ENCODE measurements at regions not wholly inside any gene's neighbourhood (a gene's known extent, or its start where the extent isn't known, plus 50 kb on each side); places are given as distances from the start of the nearest gene placed in this dataset.

DNA sequence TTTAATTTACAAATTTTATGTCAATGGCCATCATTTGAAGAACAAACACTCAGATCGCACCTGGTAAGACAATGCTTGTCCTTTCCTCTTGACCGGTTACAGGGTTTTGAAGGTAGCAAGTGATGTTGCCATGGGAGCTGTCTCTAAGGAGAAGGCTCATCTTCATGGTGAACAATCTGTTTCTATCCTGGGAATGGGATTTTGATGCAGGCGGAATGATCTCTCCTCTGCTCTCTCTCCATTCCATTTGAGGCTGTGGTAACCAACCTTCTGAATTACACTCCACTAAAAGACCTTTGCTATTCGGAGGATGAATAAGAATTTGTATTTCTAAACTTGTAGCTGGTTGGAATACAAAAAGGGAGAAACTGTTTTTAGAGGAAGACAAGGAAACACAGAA lies 57.9 kb upstream of the SLC5A9 start:
- DNase-seq, result no peak

DNA sequence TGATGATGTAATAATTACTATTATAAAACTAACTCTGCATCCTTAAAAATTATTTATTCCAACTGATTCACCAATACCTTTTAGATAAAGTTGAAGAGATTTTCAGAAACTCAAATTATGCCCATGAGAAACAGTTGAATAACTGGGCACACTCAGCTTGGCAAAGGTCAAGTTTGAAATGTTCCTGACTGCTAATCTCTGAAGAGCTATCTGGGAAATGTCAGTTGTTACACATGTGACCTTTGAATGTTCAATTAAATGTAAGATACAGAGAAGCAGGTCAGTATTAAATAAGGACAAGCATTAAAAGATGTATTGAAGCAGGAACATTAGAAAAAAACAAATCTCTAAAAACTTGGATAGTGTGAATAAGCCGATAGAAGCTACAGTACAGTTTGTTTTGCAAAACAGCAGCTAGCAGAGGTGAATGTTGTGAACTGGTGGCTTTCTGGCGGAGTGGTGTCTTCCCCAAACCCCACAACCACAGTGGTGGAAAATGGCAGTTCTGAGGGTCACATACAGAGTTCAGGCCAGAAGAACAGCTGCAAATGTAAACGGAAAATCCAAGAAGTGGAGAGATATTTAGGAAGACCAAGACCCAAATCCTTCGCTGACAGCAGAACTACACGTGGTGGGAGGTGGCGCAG lies 61.9 kb upstream of the SLC5A9 start:
- DNase-seq, result no peak

DNA sequence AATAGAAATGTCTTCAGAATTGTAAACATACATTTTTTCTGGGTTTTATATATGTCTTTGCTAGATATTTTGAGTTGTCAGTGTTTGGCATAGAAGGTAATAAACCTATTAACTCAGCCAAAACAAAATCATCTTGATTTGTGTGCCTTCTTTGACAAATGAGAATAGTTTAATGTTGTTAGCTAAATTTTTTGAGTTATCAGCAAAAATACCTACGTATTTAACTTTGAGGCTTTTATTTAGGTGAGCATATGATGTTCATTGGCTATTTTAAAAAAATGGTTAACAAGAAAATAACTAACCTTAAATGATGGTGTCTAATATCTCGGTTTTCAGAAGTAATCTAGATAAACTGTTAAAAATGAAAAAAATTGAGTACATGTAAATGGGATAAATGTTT lies 83.2 kb upstream of the SLC5A9 start:
- DNase-seq, result no peak

DNA sequence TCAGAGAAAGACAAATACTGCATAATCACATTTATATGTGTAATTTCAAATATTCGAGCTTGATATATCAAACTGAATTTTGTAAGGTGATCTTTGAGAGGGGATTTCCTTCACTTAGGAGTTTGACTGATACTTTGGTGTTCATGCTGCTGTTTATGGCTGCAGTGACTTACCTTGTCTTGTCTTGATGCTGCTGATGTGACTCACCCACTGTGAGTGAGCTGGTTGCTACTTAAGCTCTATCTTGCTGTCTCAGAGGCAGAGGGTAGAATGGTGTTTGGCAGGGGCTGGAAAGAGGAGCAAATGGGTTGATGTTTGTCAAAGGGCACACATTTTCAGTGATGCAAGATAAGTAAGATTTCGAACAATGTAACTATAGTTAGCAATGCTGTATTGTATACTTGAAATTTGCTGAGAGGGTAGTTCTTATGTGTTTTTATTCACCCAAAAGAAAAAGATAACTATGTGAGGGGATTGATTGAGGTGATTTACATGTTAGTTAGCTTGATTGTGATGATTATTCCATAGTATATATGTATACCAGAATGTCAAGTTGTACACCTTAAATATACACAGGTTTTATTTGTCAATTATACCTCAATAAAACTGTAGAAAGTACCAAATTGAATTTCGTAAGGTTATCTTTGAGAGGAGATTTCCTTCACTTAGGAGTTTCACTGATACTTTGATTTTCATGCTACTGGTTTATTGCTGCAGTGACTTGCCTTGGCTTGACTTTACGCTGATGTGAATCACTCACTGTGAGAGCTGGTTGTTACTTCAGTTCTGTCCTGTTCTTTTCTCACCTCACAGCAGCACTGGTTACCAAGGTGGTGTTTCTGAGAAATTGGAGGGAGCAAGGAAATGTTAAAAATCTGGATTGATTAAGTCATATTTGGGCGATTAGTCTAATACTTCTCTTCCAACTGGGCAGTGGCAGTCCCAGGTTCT lies 94.5 kb upstream of the SLC5A9 start:
- DNase-seq, result no peak

DNA sequence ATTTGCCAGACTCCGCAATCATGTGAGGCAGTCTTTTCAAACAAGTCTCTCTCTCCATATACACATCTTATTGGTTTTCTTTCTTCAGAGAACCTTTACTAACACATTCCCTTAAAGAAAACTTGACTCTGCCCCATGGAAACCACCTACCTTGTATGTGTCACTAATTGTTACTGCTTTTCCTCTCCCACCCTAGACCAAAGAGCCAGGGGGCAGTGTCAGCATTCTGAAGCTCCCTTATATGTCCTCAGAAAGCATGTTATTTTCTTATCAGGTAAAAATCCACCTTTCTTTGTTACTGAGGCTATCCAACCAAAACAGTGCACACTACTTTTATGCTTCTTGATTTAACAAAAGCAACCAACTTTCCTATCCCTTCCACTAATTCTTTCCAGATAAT lies 98.9 kb upstream of the SLC5A9 start:
- DNase-seq, result no peak

DNA sequence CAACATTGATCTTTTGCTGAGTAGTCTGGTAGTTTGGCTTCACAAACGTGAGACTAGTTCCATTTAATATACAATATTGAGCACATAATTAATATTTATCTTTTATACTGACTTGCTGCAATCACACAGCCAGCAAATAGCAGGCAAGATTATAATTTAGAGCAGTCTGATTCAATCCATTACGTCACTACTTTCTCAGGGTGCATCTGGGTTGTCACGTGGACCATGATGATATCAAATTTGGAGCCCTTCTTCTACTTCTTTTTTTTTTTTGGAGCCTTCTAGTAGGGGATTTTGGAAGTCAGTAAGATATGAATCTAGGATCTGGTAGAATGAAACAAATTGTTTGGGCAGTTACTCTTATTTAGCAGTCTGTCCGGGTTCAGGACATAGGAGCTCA lies 100.6 kb upstream of the SLC5A9 start:
- DNase-seq, result no peak

DNA sequence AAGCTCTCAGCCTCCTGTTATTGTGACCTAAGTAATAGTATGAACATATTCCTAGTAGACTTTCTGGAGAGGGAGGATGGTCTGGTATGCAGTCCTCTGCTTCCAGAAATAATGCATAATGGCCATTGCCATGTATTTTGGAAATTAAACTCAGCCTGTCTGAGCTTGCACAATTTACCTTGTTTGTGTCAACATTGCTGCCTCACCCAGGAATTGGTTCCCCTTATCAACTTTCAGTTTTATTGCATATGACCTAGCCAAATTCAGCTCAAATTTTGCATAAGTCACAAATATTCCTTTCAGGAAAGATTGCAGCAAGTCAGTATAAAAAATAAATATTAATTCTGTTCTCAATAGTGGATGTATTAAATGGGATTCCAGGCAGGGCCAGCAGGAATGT lies 101.9 kb upstream of the SLC5A9 start:
- DNase-seq, result no peak

DNA sequence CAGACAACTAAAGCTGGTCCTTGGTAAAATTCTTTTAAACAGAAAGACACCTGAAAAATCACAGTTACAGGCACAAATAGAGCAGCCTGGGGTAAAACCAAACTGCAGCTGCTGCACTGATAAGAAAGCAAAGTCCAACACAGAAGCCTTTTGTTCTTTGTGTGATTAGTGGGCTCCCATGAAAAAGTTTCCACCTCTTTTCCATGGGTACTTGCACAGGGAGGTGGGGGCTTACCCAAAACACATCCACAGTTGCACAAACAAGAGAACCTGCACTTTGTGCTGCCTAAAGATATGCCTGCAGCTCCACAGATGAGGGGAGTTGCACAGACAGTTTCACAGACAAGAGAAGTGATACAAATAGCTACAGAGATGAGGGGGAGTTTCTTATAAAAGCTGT lies 106.7 kb upstream of the SLC5A9 start:
- DNase-seq, result no peak

DNA sequence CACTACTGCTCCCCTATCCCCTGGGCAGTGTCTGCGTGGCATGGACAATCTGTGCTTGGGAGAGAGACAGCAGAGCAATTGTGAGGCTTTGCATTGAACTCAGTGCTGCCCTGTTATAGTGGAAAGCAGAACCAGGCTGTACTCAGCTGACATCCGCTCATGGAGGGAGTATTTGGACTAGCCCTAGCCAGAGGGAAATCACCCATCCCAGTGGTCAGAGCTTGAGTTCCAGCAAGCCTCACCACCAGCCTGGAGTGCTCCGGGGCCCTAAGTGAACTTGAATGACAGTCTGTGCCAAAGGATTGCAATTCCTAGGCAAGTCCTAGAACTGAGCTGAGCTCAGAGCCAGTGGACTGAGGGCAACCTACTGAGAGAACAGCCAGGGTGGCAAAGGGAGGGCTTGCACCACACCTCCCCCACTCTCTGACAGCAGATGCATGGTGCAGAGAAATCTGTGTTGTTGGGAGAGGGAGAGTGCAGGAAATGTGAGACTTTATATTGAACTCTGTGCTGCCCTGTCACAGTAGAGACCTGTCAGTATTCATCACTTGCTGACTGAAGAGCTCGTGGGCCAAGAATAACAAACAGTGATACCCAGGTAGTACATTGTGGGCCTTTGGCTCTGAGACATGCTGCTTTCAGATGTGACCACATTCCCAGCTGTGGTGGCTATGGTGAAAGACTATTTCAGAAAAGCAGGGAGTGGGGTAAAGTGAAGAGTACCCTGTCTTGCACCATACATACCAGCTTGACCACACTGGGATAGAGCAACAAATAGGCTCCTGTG lies 107.7 kb upstream of the SLC5A9 start:
- DNase-seq, result no peak

DNA sequence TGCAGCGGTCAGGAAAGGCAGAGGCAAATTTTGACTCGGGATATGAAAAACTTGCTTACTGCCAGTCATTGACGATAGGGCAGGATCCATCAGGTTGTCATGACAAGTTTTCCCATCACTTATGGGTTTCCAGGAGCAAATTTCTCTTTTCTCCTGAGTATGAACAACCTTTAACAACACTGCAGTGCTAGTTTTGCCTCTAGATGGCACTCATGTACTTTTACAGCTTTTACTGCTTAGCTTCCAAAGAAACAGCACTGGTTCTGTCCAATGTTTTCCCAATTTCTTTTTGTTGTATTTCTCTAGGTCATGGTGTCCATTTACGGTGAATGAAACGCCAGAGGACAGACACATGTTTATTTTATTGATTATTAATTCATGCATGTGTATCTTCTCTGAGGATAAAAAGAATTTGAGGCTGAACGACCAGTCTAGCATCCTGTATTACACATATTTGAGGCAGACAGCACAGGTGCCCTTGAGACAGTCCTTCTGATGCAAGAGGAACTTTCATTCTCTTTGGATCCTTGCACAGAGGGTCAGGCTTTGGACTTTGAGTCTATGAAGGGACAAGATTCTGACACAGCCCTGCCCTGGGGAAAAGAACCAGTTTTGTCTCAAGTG lies 112.3 kb upstream of the TRABD2B start:
- peak; percentile 7 for DNase-seq

DNA sequence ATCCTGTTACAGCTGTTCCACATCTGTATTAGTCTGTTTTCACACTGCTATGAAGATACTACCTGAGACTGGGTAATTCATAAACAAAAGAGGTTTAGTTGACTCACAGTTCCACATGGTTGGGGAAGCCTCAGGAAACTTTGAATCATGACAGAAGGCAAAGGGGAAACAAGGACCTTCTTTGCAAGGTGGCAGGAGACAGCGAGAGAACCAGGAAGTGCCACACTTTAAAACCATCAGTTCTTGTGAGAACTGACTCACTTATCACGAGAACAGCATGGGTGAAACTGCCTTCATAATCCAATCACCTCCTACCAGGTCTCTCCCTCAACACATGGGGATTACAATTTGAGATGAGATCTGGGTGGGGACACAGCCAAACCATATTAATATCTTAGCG lies 110.3 kb upstream of the TRABD2B start:
- DNase-seq, result no peak

DNA sequence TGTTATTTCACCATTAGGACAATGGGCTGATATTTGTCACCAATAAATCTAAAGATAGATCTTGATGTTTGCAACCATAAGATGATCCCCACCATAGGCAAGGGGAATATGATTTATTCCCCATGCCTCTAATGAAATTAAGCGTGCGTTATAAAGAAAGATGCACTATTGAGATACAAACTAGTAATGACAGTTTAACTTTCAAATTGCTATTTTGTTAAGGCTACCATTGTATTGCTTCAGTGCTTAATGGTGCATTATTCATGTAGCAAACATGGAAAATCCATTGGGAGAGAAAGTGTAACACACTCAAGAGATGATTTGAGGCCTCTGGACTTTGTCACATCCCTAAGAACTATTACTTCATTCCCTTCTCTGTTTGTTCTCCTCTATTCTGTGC lies 108.9 kb upstream of the TRABD2B start:
- no peak for DNase-seq

DNA sequence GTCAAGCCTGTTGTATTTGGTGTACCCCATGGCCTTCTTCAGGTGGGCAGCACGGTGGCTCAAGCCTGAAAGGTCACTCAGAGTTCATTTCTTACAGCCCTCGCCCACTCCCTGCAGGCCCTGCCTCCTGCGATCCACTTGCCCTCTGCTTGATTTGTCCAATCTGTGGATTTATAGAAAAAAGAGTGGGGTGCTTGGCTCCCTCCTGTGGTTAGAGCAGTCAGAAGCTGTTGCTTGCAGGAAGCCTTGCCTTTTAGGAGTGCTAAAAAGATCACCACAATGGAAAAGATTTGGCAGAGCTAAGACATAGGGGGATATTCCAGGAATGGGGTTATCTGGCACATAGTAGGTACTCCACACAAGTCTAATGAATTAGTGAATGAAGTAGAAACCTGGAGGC lies 108.0 kb upstream of the TRABD2B start:
- no peak for DNase-seq

DNA sequence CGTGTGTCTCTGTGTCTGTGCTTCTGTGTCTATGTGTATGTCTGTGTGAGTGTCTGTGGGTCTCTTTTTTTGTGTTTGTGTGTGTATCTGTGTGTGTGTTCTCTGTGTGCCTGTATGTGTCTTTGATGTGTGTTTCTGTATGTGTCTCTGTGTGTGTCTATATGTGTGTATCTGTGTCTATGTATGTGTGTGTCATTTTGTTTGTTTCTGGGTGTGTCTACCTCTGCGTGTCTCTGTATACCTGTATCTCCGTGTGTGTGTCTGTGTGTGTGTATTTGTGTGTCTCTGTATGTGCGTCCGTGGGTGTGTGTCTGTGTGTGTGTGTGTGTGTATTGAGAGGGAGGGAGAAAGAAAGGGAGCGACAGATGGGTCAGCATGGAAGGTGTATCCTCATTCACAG lies 106.3 kb upstream of the TRABD2B start:
- no peak for DNase-seq

DNA sequence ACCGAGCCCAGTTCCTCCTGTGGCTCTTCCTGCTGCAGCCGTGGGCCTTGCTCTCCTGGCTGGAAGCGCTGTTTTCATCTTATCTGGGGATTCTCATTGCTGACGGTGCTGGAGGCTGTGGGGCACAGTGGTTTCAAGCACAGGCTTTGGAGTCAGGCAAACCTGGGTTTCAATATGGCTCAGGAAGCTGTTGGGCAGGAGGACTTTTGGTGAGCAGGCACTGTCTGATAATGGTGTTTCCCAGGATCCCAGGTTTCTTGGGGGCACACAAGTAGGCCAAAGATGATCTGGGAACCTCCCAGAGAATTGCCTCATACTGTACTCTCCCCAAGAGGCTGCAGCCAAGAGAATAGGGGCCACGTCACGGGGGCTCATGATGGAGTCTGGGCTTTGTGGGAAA lies 105.6 kb upstream of the TRABD2B start:
- no peak for DNase-seq

DNA sequence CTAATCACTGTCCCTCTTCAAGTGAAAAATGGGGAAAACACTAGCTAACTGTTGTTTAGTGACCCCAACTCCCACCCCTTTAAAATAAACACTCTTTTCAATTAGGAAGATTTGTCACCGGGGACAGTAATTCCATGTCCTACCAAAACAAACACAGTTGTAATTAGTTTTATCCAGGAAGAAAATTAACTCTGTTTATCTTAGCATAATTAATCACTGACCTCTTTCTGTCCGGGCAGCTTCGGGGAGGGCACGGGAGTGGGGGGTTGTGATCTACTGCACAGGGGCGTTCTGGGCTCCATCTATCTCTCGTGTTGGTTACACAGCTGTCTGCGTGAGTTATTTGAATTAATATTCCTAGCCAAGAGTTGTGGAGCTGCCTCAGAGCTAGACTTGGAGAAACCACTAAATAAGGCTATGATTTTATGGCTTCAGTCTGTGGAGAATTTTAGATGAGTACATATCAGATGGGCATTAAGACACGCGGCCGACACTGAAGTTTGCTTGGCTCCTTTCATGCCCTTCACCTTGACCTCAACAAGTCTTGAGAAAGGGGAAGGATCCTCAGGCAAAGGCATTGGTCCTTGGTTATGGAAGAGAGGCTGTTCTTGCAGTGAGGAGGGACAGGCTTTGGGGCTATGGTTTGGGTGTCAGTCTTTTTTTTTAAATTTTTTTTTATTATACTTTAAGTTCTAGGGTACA lies 102.0 kb upstream of the TRABD2B start:
- DNase-seq, result no peak

DNA sequence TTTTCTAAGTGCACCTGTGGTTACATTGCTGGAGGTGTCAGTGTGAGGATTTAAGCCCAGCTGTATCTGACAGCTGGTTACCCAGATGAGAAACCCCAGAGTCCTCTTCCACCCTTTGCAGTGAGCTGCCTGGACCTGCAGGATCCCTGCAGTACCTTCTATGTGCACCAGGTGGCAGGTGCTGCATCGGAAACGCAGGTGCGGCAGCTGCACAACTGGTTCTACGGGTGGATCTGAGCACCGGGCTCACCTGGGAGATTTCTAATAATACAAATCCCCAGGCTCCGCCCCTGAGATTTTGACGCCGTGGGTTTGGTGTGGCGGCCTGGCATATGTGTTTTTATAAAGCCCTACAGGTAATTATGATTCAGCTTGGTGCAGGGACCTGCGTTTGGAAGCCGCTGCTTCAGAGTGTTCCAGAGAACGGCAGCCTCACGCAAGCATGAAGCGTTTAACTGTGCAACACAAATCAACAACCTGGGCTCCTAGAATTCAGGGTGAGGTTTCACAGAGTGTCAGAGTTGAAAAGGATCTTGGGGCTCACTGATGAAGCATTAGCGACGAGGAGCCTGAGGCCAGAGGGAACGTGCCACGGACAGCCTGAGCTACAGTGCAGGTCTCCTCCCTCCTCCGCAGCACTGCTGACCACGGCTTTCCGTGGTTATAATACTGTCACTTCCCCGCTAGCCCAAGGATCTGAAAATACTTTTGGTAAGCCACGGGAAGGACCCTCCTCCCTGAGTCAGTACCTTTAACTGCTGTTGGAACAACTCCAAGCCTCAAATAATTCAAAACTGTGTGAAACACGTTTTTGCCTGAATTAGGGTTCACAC lies 96.7 kb upstream of the TRABD2B start:
- no peak for DNase-seq

DNA sequence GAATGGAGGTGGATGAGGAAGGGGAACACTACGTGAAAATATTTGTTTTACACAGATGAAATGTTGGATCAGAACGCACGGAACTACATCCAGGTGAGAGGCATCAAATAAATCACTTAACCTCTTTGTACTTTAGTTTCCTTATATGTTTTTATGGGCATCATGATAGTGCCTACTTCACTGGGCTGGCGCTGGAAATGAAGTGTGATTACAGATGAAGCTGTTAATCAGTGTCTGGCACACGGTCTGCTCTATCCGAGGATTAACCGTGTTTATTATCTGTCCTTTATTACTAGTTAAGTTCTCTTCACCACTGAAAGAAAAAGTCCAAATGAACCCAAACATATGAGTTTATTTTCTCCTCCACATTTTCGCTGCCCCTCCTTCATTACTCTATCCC lies 96.0 kb upstream of the TRABD2B start:
- DNase-seq, result no peak

DNA sequence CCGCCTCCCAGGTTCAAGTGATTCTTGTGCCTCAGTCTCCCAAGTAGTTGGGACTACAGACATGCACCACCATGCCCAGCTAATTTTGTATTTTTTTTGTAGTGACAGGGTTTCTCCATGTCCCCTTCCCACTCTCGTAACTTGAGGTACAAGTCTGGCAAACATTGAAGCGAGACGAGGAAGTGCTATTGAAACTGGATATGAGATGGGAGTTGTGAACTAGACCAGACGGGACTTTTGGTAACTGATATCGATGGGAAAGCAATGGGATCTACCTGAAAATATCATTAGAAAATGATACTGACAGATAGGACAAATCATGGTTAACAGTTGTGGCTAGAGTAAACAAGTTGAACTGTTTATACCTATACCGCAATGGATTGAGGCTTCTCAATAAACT lies 95.2 kb upstream of the TRABD2B start:
- DNase-seq, result no peak

DNA sequence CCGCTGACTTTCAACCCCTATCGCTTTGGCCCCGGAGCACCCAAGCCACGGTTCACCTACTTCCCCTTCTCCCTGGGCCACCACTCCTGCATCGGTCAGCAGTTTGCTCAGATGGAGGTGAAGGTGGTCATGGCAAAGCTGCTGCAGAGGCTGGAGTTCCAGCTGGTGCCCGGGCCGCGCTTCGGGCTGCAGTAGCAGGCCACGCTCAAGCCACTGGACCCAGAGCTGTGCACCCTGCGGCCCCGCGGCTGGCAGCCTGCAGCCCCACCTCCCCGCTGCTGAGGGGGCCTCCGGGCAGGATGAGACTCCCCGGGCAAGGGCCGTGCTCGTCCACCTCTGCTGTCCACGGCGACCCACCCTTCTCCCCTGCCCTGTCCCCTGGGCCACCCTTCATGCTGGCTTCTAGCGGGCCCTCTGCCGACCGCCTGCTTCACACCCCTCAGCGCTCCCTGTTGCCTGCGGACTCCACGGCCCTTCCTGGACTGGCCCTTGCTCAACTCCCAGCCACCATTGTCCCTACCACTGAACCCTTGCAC lies 92.2 kb upstream of the TRABD2B start:
- no peak for DNase-seq

DNA sequence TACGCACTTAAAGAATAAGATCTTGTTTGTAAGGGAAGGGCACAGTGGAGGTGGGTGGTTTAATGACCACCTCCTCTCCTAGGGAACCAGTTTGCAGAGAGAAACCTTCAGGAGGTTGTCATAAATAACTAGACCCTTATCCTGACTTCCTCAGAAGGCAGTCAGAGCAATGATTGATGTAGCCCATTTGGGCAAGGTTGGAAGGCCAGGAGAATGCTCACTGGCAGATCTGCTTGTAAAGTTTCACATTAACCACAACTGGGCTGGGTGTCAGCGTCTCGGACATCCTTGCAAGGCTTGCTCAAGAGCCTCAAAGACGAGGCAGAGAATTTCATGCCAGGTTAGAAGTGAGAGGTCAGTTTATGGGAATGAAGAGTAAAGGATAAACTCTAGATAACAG lies 87.6 kb upstream of the TRABD2B start:
- DNase-seq, result no peak

Measured in NCI-H524 treated with DMSO at 0.1 percent for 48 hours (cell line).